WTC11 (cell line): ENCODE measurements at regions not wholly inside any gene's neighbourhood (a gene's known extent, or its start where the extent isn't known, plus 50 kb on each side); places are given as distances from the start of the nearest gene placed in this dataset.

Experiments used
- ATAC-seq: fragments of 200-7000 bp; cut with Tn5 transposase; 2 replicates; pipeline ENCODE4 v1.10.0; 2021; ENCODE audit warnings: mild to moderate bottlenecking, moderate library complexity
- CTCF ChIA-PET: fragments of 300-600 bp; sonication (Branson Sonifier 250); formaldehyde crosslinking; loops from one replicate; lab custom pipeline; 2021; ENCODE audit warnings: antibody characterized with exemption; lab: Charles Lee
- POLR2A ChIA-PET: fragments of 350-600 bp; sonication (Branson Sonifier 250); formaldehyde crosslinking; loops from one replicate; lab custom pipeline; 2021; ENCODE audit warnings: antibody characterized with exemption; lab: Charles Lee
- DNase-seq: peaks from one replicate; pipeline ENCODE4 v3.0.0; 2021; ENCODE audit warnings: low spot score
- H3K27ac Mint-ChIP-seq: 2 replicates; pipeline ENCODE4 v1.8.0; 2021; ENCODE audit warnings: mixed read lengths
- H3K27me3 Mint-ChIP-seq: 2 replicates; pipeline ENCODE4 v1.8.0; 2021; ENCODE audit warnings: low read depth, mild to moderate bottlenecking, moderate library complexity, mixed read lengths
- H3K36me3 Mint-ChIP-seq: 2 replicates; pipeline ENCODE4 v1.8.0; 2021; ENCODE audit warnings: mixed read lengths
- H3K4me1 Mint-ChIP-seq: 2 replicates; pipeline ENCODE4 v1.8.0; 2022; ENCODE audit warnings: mixed read lengths
- H3K4me3 Mint-ChIP-seq: 2 replicates; pipeline ENCODE4 v1.8.0; 2021; ENCODE audit warnings: mild to moderate bottlenecking, moderate library complexity, mixed read lengths
- H3K9me3 Mint-ChIP-seq: 2 replicates; pipeline ENCODE4 v1.8.0; 2021; ENCODE audit warnings: mixed read lengths
- AR ChIP-seq: fragments of 250-450 bp; sonication (Bioruptor Pico); IDR thresholded peaks from 2 replicates; pipeline ENCODE4 v1.9.0; 2021; ENCODE audit warnings: mild to moderate bottlenecking
- CREB1 ChIP-seq: sonication (generic); formaldehyde crosslinking; IDR thresholded peaks from 2 replicates; pipeline ENCODE4 v1.8.0; 2023; ENCODE audit warnings: mild to moderate bottlenecking, missing genetic modification reagents
- E2F4 ChIP-seq: sonication (generic); formaldehyde crosslinking; IDR thresholded peaks from 2 replicates; pipeline ENCODE4 v1.8.1; 2022; ENCODE audit warnings: low read depth, mild to moderate bottlenecking, moderate library complexity, missing genetic modification reagents, borderline replicate concordance
- EMX1 ChIP-seq: fragments of 250-450 bp; sonication (Bioruptor Pico); IDR thresholded peaks from 2 replicates; pipeline ENCODE4 v1.8.0; 2021; ENCODE audit warnings: mild to moderate bottlenecking
- FOXJ3 ChIP-seq: sonication (generic); formaldehyde crosslinking; IDR thresholded peaks from 2 replicates; pipeline ENCODE4 v1.9.0; 2021; ENCODE audit warnings: missing genetic modification reagents, mild to moderate bottlenecking, borderline replicate concordance
- JAZF1 ChIP-seq: fragments of 250-450 bp; sonication (Bioruptor Pico); IDR thresholded peaks from 2 replicates; pipeline ENCODE4 v1.9.0; 2021; ENCODE audit warnings: moderate library complexity, mild to moderate bottlenecking, inconsistent platforms
- NFATC4 ChIP-seq: fragments of 250-450 bp; sonication (Bioruptor Pico); IDR thresholded peaks from 2 replicates; pipeline ENCODE4 v1.9.0; 2021; ENCODE audit warnings: mild to moderate bottlenecking
- NFE2L1 ChIP-seq: sonication (generic); formaldehyde crosslinking; IDR thresholded peaks from 2 replicates; pipeline ENCODE4 v1.8.1; 2023; ENCODE audit warnings: missing genetic modification reagents
- SMAD4 ChIP-seq: sonication (generic); formaldehyde crosslinking; IDR thresholded peaks from 2 replicates; pipeline ENCODE4 v1.8.0; 2022; ENCODE audit warnings: mild to moderate bottlenecking, missing genetic modification reagents
- ZBTB21 ChIP-seq: sonication (generic); formaldehyde crosslinking; IDR thresholded peaks from 2 replicates; pipeline ENCODE4 v1.8.1; 2023; ENCODE audit warnings: mild to moderate bottlenecking, missing genetic modification reagents, borderline replicate concordance
- ZNF317 ChIP-seq: sonication (generic); formaldehyde crosslinking; IDR thresholded peaks from 2 replicates; pipeline ENCODE4 v1.8.1; 2023; ENCODE audit warnings: low read depth, mild to moderate bottlenecking, moderate library complexity, missing genetic modification reagents, borderline replicate concordance
- ZNF416 ChIP-seq: fragments of 250-450 bp; sonication (Bioruptor Pico); IDR thresholded peaks from 2 replicates; pipeline ENCODE4 v1.9.0; 2021; ENCODE audit warnings: mild to moderate bottlenecking, inconsistent platforms
- TF ChIP-seq, protein P1 (sequence below): fragments of 250-450 bp; sonication (Bioruptor Pico); conservative IDR thresholded peaks from 2 replicates; pipeline ENCODE4 v1.9.0; 2021; ENCODE audit warnings: mild to moderate bottlenecking
- TF ChIP-seq, protein P2 (sequence below): sonication (generic); formaldehyde crosslinking; IDR thresholded peaks from 2 replicates; pipeline ENCODE4 v1.8.0; 2022; ENCODE audit warnings: mild to moderate bottlenecking, missing genetic modification reagents

DNA sequence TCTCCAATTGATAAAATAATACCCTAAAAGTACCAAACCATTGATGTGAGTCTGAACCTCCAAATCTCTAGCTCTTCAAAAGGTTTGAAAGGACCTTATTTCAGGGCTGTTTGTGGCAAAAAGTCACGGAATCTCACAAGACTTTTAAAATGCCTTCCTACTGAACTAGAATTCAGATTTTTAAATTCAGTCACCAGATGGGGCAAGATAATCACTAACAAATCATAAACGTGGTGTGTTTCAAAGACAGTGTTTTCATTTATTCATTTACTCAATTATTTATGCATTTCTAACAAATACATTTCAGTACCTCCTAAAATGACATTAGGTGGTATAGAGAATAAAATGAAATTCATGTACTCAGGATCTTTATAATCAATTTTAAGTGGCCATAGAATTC is 68.2 kb upstream of the SMC2 start:
- ATAC-seq = no peak
- Mint-ChIP-seq H3K4me3 (no peak overlapping the region), H3K27ac (no peak overlapping the region), H3K4me1 (0 out of 2 replicates have a peak, but pooled peaks cover 4% of the 10 kb centered on the region), H3K27me3 (no peaks in the 10 kb centered on the region)
- ChIA-PET POLR2A (no interaction called here), CTCF (no interaction called here)
- no peak for DNase-seq
- TF ChIP-seq NFE2L1 (CRISPR knock-in tag) (no peak), ZNF317 (CRISPR knock-in tag) (no peak)
- TF ChIP-seq, all 79 proteins: peak for 0
- no peaks in the 10 kb centered on the region for H3K9me3 Mint-ChIP-seq
- H3K36me3 Mint-ChIP-seq = no peaks in the 10 kb centered on the region

DNA sequence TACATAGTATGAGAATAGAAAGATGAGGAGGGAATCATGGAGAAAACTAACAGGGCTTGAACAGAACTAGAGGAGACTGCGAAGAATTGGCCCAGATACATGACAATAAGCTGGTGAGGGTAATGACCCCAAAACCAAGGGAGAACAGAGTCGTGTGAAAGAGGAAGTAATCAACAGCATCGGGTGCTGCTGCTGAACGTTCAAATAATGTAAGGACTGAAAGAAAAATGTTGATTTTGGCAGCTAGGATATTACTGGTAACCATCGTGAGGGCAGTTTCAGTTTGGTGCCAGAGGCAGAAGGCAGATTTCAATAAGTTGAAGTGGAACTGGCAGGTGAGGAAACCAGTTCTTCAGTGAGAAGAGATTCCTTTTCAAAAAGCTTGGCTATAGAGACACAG is 66.8 kb upstream of the SMC2 start:
- Mint-ChIP-seq H3K27ac (no peak overlapping the region), H3K9me3 (no peaks in the 10 kb centered on the region), H3K4me3 (no peak overlapping the region), H3K36me3 (no peaks in the 10 kb centered on the region), H3K27me3 (no peaks in the 10 kb centered on the region), H3K4me1 (0 out of 2 replicates have a peak, but pooled peaks cover 4% of the 10 kb centered on the region)
- no peak; the same call in 1 of the 2 replicates for ATAC-seq
- CTCF ChIA-PET = interaction anchor here (1.4 to 1.5 kb wide), 2 partner anchors 12 to 142 kb away, joined by 3 read pairs; no protein-coding TSS in a partner anchor
- TF ChIP-seq ZNF416 = no peak
- no peak for TF ChIP-seq E2F4 (CRISPR knock-in tag)
- TF ChIP-seq, protein P1, sequence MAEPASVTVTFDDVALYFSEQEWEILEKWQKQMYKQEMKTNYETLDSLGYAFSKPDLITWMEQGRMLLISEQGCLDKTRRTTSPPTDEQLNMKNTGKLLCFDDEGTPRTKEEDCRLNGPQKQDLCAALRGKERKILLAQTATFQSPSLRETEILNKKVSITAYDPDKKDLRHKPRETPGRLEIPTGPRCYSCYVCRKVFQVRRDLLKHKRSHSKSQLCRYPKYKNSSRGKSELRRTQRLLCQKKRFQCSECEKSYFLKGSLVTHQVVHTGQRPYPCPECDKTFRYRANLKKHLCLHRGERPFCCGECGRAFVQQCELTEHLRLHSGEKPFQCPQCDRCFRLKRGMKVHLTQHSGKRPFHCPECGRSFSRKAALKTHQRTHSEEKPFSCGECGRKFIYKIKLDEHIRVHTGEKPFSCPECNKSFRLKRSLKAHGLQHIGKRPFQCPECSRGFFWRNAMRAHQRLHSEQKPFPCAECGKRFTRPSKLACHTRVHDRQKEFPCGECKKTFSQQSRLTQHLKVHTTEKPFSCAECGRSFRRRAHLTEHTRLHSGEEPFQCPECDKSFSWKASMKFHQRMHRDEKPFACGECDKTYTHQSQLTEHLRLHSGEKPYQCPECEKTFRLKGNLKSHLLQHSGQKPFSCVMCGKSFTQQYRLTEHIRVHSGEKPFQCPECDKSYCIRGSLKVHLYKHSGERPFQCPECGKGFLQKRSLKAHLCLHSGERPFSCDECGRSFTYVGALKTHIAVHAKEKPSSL (CRISPR knock-in tag) = no peak
- no peak for TF ChIP-seq ZBTB21 (CRISPR knock-in tag)
- no peak for TF ChIP-seq CREB1 (CRISPR knock-in tag)
- TF ChIP-seq AR (CRISPR knock-in tag) = no peak
- DNase-seq = no peak
- POLR2A ChIA-PET = no interaction called here

GRCh38 chr9:104028827-104029226 is 65.3 kb upstream of the SMC2 start:
- no peak for ATAC-seq
- Mint-ChIP-seq H3K9me3 (no peaks in the 10 kb centered on the region), H3K36me3 (no peaks in the 10 kb centered on the region), H3K4me1 (peaks cover 7% of the 10 kb centered on the region; the same call in 1 of the 2 replicates), H3K27me3 (no peaks in the 10 kb centered on the region), H3K27ac (no peak overlapping the region), H3K4me3 (no peak overlapping the region)
- POLR2A ChIA-PET = no interaction called here
- DNase-seq = no peak
- CTCF ChIA-PET = no interaction called here
- no peak for TF ChIP-seq ZNF317 (CRISPR knock-in tag)
- TF ChIP-seq EMX1 (CRISPR knock-in tag) = no peak
- no peak for TF ChIP-seq FOXJ3
- TF ChIP-seq, protein P2, sequence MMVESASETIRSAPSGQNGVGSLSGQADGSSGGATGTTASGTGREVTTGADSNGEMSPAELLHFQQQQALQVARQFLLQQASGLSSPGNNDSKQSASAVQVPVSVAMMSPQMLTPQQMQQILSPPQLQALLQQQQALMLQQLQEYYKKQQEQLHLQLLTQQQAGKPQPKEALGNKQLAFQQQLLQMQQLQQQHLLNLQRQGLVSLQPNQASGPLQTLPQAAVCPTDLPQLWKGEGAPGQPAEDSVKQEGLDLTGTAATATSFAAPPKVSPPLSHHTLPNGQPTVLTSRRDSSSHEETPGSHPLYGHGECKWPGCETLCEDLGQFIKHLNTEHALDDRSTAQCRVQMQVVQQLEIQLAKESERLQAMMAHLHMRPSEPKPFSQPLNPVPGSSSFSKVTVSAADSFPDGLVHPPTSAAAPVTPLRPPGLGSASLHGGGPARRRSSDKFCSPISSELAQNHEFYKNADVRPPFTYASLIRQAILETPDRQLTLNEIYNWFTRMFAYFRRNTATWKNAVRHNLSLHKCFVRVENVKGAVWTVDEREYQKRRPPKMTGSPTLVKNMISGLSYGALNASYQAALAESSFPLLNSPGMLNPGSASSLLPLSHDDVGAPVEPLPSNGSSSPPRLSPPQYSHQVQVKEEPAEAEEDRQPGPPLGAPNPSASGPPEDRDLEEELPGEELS (CRISPR knock-in tag) = no peak
- no peak for TF ChIP-seq AR (CRISPR knock-in tag)
- no peak for TF ChIP-seq NFATC4 (CRISPR knock-in tag)
- no peak for TF ChIP-seq SMAD4 (CRISPR knock-in tag)
- no peak for TF ChIP-seq JAZF1 (CRISPR knock-in tag)
